Hepatocyte (in vitro differentiated cells): ENCODE measurements at regions not wholly inside any gene's neighbourhood (a gene's known extent, or its start where the extent isn't known, plus 50 kb on each side); places are given as distances from the start of the nearest gene placed in this dataset.

Source experiments
- DNase-seq: peaks from one replicate; pipeline ENCODE4 v3.0.0-alpha.2; 2016; ENCODE audit warnings: low spot score
- H2AFZ ChIP-seq: fragments of 200-600 bp; sonication (generic); 2 replicates; pipeline ENCODE4 v1.6.0; 2016; ENCODE audit warnings: antibody characterized with exemption, mild to moderate bottlenecking
- H3K27ac ChIP-seq: fragments of 200-600 bp; sonication (generic); 2 replicates; pipeline ENCODE4 v1.5.1; 2016; ENCODE audit warnings: mild to moderate bottlenecking
- H3K27me3 ChIP-seq: fragments of 200-600 bp; sonication (generic); 2 replicates; pipeline ENCODE4 v1.6.1; 2016
- H3K36me3 ChIP-seq: fragments of 200-600 bp; sonication (generic); replicated peaks from 2 replicates; pipeline ENCODE4 v1.5.1; 2016; ENCODE audit warnings: low read depth; ENCODE audit not compliant: insufficient read depth
- H3K4me1 ChIP-seq: fragments of 200-600 bp; sonication (generic); 2 replicates; pipeline ENCODE4 v1.5.1; 2016; ENCODE audit warnings: mild to moderate bottlenecking, moderate library complexity; ENCODE audit not compliant: insufficient read depth
- H3K4me2 ChIP-seq: fragments of 200-600 bp; sonication (generic); 2 replicates; pipeline ENCODE4 v1.6.0; 2016
- H3K4me3 ChIP-seq: fragments of 200-600 bp; sonication (generic); 2 replicates; pipeline ENCODE4 v1.5.1; 2016; ENCODE audit warnings: mild to moderate bottlenecking
- H3K79me2 ChIP-seq: fragments of 200-600 bp; sonication (generic); 2 replicates; pipeline ENCODE4 v1.6.0; 2017; ENCODE audit warnings: mild to moderate bottlenecking
- H3K9me2 ChIP-seq: fragments of 200-600 bp; sonication (generic); replicated peaks from 2 replicates; pipeline ENCODE4 v1.6.0; 2017; ENCODE audit warnings: mild to moderate bottlenecking; ENCODE audit not compliant: insufficient read depth
- H3K9me3 ChIP-seq: fragments of 200-600 bp; sonication (generic); 2 replicates; pipeline ENCODE4 v1.5.1; 2016; ENCODE audit warnings: low read depth, mild to moderate bottlenecking
- H4K20me1 ChIP-seq: fragments of 200-600 bp; sonication (generic); 2 replicates; pipeline ENCODE4 v1.6.0; 2016; ENCODE audit warnings: mild to moderate bottlenecking; ENCODE audit not compliant: insufficient read depth, poor library complexity, severe bottlenecking
- EZH2 ChIP-seq: fragments of 200-600 bp; sonication (generic); IDR thresholded peaks from 2 replicates; pipeline ENCODE4 v1.6.1; 2016; ENCODE audit warnings: antibody characterized with exemption, mild to moderate bottlenecking, borderline replicate concordance
- EZH2phosphoT487 ChIP-seq: fragments of 200-600 bp; sonication (generic); IDR thresholded peaks from one replicate; pipeline ENCODE4 v1.6.1; 2018; ENCODE audit warnings: antibody characterized with exemption, mild to moderate bottlenecking, low read depth, moderate library complexity; ENCODE audit not compliant: unreplicated experiment, severe bottlenecking
- WGBS: methylation state at CpG from one replicate; pipeline ENCODE4 v1.1.6; 2016; ENCODE audit warnings: low lambda C conversion rate; ENCODE audit errors: missing lambda C conversion rate; 5-methylcytosine and 5-hydroxymethylcytosine counted together
- TF ChIP-seq, protein P1 (sequence below): fragments of 200-600 bp; sonication (generic); IDR thresholded peaks from 2 replicates; pipeline ENCODE4 v1.5.1; 2016; ENCODE audit warnings: antibody characterized with exemption, mild to moderate bottlenecking; ENCODE audit not compliant: poor library complexity

DNA sequence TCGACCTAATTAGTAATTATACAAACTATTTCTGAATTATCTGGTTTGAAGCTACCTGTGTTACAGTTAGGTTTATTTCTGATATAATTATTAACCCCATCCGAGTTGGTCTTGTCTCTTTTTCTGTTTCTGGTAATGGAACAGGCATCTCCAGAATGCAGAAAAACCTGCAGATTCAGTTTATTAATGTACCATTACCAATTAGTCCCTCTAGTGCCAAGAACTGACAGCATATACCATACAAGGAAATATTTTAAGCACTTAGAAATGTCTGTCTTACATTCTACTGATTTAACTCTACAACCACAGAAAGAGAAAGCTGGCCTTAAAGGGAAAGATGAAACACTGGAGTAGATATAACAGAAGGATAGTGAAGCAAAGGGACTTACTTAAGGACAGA is 570.6 kb downstream of the CENPC start:
- Histone ChIP-seq H3K9me2 (no peaks in the 10 kb centered on the region), H3K4me2 (no peak overlapping the region), H3K9me3 (no peaks in the 10 kb centered on the region), H3K79me2 (no peaks in the 10 kb centered on the region), H3K27ac (no peak overlapping the region), H3K27me3 (no peaks in the 10 kb centered on the region), H3K36me3 (no peaks in the 10 kb centered on the region), H4K20me1 (no peaks in the 10 kb centered on the region), H3K4me3 (no peak overlapping the region), H2AFZ (no peak overlapping the region), H3K4me1 (no peaks in the 10 kb centered on the region)
- DNase-seq, result no peak
- no peak for TF ChIP-seq EZH2phosphoT487
- TF ChIP-seq, protein P1, sequence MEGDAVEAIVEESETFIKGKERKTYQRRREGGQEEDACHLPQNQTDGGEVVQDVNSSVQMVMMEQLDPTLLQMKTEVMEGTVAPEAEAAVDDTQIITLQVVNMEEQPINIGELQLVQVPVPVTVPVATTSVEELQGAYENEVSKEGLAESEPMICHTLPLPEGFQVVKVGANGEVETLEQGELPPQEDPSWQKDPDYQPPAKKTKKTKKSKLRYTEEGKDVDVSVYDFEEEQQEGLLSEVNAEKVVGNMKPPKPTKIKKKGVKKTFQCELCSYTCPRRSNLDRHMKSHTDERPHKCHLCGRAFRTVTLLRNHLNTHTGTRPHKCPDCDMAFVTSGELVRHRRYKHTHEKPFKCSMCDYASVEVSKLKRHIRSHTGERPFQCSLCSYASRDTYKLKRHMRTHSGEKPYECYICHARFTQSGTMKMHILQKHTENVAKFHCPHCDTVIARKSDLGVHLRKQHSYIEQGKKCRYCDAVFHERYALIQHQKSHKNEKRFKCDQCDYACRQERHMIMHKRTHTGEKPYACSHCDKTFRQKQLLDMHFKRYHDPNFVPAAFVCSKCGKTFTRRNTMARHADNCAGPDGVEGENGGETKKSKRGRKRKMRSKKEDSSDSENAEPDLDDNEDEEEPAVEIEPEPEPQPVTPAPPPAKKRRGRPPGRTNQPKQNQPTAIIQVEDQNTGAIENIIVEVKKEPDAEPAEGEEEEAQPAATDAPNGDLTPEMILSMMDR, result no peak
- no peak for TF ChIP-seq EZH2
- WGBS, result 66% methylated on average over 2 of the region's 2 CpGs

GRCh38 chr4:66972087-66972486 is 573.2 kb downstream of the CENPC start:
- WGBS, result 79% methylated on average over 2 of the region's 2 CpGs
- no peak overlapping the region for H2AFZ ChIP-seq
- no peaks in the 10 kb centered on the region for H3K36me3 ChIP-seq
- H3K4me3 ChIP-seq, result no peak overlapping the region
- no peaks in the 10 kb centered on the region for H3K9me3 ChIP-seq
- H3K79me2 ChIP-seq, result no peaks in the 10 kb centered on the region
- no peak overlapping the region for H3K27ac ChIP-seq
- no peaks in the 10 kb centered on the region for H3K4me1 ChIP-seq
- TF ChIP-seq EZH2 (no peak), EZH2phosphoT487 (no peak)
- TF ChIP-seq, protein P1, result no peak
- DNase-seq, result no peak
- H3K9me2 ChIP-seq, result no peaks in the 10 kb centered on the region
- no peaks in the 10 kb centered on the region for H4K20me1 ChIP-seq
- H3K4me2 ChIP-seq, result no peak overlapping the region
- H3K27me3 ChIP-seq, result no peaks in the 10 kb centered on the region

DNA sequence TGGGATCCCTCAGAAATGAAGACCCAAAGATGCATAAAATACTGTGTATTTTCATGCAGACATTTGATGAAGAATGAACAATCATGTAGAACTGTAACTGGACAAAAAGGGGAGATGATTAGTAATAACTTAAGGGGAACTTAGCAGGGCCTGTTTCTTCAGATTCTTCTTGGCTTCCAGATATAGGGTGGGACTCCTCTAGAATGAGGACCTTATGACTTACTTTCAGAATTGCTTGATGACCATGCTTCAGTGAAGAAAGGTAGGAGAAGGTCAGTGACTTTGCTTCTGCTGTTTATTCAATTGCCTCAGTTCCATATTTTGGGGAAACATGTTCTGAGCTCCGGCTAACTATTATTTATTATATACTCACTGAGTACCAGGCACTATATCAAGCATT is 580.8 kb downstream of the CENPC start:
- Histone ChIP-seq H4K20me1 (no peaks in the 10 kb centered on the region), H3K4me2 (no peak overlapping the region), H2AFZ (no peak overlapping the region), H3K36me3 (no peaks in the 10 kb centered on the region), H3K4me3 (no peak overlapping the region), H3K27me3 (no peaks in the 10 kb centered on the region), H3K27ac (no peak overlapping the region), H3K79me2 (no peaks in the 10 kb centered on the region), H3K9me3 (no peaks in the 10 kb centered on the region), H3K9me2 (no peaks in the 10 kb centered on the region), H3K4me1 (no peaks in the 10 kb centered on the region)
- no peak for TF ChIP-seq EZH2
- TF ChIP-seq, protein P1, result no peak
- no peak for TF ChIP-seq EZH2phosphoT487
- 90% methylated on average over 1 of the region's 1 CpG for WGBS
- DNase-seq, result no peak

- no peak for TF ChIP-seq EZH2phosphoT487
- TF ChIP-seq EZH2, result no peak
- TF ChIP-seq, protein P1, result no peak
- Histone ChIP-seq H2AFZ (no peak overlapping the region), H3K4me3 (no peak overlapping the region), H3K36me3 (no peaks in the 10 kb centered on the region), H3K4me1 (no peaks in the 10 kb centered on the region), H3K27me3 (no peaks in the 10 kb centered on the region), H3K9me2 (no peaks in the 10 kb centered on the region), H3K79me2 (no peaks in the 10 kb centered on the region), H3K27ac (no peak overlapping the region), H4K20me1 (no peaks in the 10 kb centered on the region), H3K9me3 (no peaks in the 10 kb centered on the region), H3K4me2 (no peak overlapping the region)
- WGBS, result 61% methylated on average over 3 of the region's 3 CpGs
- DNase-seq, result no peak
These were observed 582.2 kb downstream of the CENPC start for GRCh38 chr4:66963084-66963483.
